Fibroblast of lung (primary cell): ENCODE measurements at regions not wholly inside any gene's neighbourhood (a gene's known extent, or its start where the extent isn't known, plus 50 kb on each side); places are given as distances from the start of the nearest gene placed in this dataset.

Source experiments
- EZH2 ChIP-seq: IDR thresholded peaks from 2 replicates; pipeline ENCODE4 v1.5.1; 2012; ENCODE audit warnings: low read length, control low read depth, mild to moderate bottlenecking; ENCODE audit errors: missing control alignments
- TF ChIP-seq, protein P1 (sequence below), 2 donors: IDR thresholded peaks in 1 of 2; conservative IDR thresholded peaks in 1 of 2; 1 replicate in 1 of 2; 2 replicates in 1 of 2; pipeline ENCODE4 v1.5.1; 2011 to 2012; ENCODE audit warnings: low read length in 2 of 2, control low read depth in 1 of 2, inconsistent platforms in 1 of 2, low read depth in 1 of 2, mild to moderate bottlenecking in 1 of 2

DNA sequence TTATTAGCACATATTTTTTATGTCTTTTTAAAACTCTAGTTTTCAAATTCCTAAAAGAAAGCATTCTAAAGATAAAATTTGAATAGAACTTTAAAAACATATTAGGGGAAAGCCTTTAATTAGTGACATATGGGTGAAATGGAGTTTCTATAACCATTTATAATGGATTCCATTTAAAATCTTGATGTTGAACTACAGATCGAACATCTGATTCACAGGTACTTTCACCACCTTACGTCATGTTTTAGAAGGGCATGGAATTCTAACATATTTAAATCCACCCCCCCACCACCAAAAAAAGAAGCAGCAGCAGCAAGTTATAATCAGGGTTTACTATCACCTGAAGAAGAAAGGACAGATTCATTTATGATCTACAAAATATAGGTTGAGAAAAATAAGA is 298.4 kb downstream of the SMOC2 start:
- TF ChIP-seq, protein P1, sequence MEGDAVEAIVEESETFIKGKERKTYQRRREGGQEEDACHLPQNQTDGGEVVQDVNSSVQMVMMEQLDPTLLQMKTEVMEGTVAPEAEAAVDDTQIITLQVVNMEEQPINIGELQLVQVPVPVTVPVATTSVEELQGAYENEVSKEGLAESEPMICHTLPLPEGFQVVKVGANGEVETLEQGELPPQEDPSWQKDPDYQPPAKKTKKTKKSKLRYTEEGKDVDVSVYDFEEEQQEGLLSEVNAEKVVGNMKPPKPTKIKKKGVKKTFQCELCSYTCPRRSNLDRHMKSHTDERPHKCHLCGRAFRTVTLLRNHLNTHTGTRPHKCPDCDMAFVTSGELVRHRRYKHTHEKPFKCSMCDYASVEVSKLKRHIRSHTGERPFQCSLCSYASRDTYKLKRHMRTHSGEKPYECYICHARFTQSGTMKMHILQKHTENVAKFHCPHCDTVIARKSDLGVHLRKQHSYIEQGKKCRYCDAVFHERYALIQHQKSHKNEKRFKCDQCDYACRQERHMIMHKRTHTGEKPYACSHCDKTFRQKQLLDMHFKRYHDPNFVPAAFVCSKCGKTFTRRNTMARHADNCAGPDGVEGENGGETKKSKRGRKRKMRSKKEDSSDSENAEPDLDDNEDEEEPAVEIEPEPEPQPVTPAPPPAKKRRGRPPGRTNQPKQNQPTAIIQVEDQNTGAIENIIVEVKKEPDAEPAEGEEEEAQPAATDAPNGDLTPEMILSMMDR (conservative IDR thresholded peaks at IDR 0.05 in 1 of 2, IDR thresholded peaks at IDR 0.05 in 1 of 2; ENCODE audit: low read depth in 1 of 2, low read length in 2 of 2), result no peak
- no peak for TF ChIP-seq EZH2
